Left ventricle myocardium superior (tissue), 1 donor: ENCODE measurements at regions not wholly inside any gene's neighbourhood (a gene's known extent, or its start where the extent isn't known, plus 50 kb on each side); places are given as distances from the start of the nearest gene placed in this dataset.
A peak's percentile ranks its signal among the peaks of the same experiment; 100 is the strongest.

Source experiments
- ATAC-seq: fragments of 200-7000 bp; cut with Tn5 transposase; one replicate; pipeline ENCODE4 v1.9.1; 2020; ENCODE audit warnings: mild to moderate bottlenecking, moderate library complexity
- DNase-seq: peaks from one replicate; pipeline ENCODE4 v3.0.0-alpha.2; 2020
- intact Hi-C: fragments of 100-400 bp; cut with micrococcal nuclease; formaldehyde crosslinking; loops from one replicate; pipeline ENCODE4 v1.11.0; 2022
- donor health status: DM: no; HTN: yes; CAD: no; lungs with severe emphysema.

GRCh38 chr1:239891621-239892358 lies 199.9 kb upstream of the FMN2 start:
- intact Hi-C loops, result loop anchor here (10.0 kb wide), 1 partner anchor 487 kb away; no protein-coding TSS in a partner anchor
- no peak for ATAC-seq
- no peak for DNase-seq

GRCh38 chr1:239892602-239893001 lies 199.1 kb upstream of the FMN2 start:
- intact Hi-C loops, result loop anchor here (10.0 kb wide), 1 partner anchor 488 kb away; no protein-coding TSS in a partner anchor

GRCh38 chr1:239893127-239893731 lies 198.5 kb upstream of the FMN2 start:
- DNase-seq (no peak), ATAC-seq (no peak)
- intact Hi-C loops, result loop anchor here (10.0 kb wide), 1 partner anchor 488 kb away; no protein-coding TSS in a partner anchor

More at GRCh38 chr1:239892602-239893001, 199.1 kb upstream of the FMN2 start:
- DNase-seq (no peak), ATAC-seq (no peak)

- intact Hi-C loops, result loop anchor here (10.0 kb wide), 1 partner anchor 492 kb away; no protein-coding TSS in a partner anchor
- DNase-seq (no peak), ATAC-seq (no peak)
Observed at GRCh38 chr1:239896569-239896968, 195.1 kb upstream of the FMN2 start.

GRCh38 chr1:239896980-239897379 lies 194.7 kb upstream of the FMN2 start:
- intact Hi-C loops, result loop anchor here (10.0 kb wide), 1 partner anchor 492 kb away; no protein-coding TSS in a partner anchor
- ATAC-seq (no peak), DNase-seq (no peak)

- DNase-seq, result no peak
- intact Hi-C loops, result loop anchor here (10.0 kb wide), 1 partner anchor 493 kb away; no protein-coding TSS in a partner anchor
- no peak for ATAC-seq
Observed at GRCh38 chr1:239897458-239897857, 194.2 kb upstream of the FMN2 start.

- ATAC-seq (peak; percentile 81), DNase-seq (peak; percentile 70)
- intact Hi-C loops, result loop anchor here (10.0 kb wide), 1 partner anchor 493 kb away; no protein-coding TSS in a partner anchor
Observed at GRCh38 chr1:239898062-239898730, 193.5 kb upstream of the FMN2 start.

- DNase-seq (no peak), ATAC-seq (no peak)
- intact Hi-C loops, result loop anchor here (10.0 kb wide), 1 partner anchor 495 kb away; no protein-coding TSS in a partner anchor
Observed at GRCh38 chr1:239899747-239900146, 191.9 kb upstream of the FMN2 start.

- intact Hi-C loops, result no loop called here
- ATAC-seq (no peak), DNase-seq (no peak)
Observed at GRCh38 chr1:239906394-239906793, 185.3 kb upstream of the FMN2 start.

GRCh38 chr1:239909898-239910297 lies 181.8 kb upstream of the FMN2 start:
- DNase-seq, result peak; percentile 41
- no peak for ATAC-seq
- intact Hi-C loops, result no loop called here

GRCh38 chr1:239912471-239912870 lies 179.2 kb upstream of the FMN2 start:
- intact Hi-C loops, result no loop called here
- no peak for DNase-seq
- ATAC-seq, result no peak

- DNase-seq (no peak), ATAC-seq (no peak)
- intact Hi-C loops, result no loop called here
Observed at GRCh38 chr1:239913141-239913585, 178.5 kb upstream of the FMN2 start.

GRCh38 chr1:239914751-239915231 lies 176.9 kb upstream of the FMN2 start:
- intact Hi-C loops, result no loop called here
- ATAC-seq, result no peak

GRCh38 chr1:239918634-239919033 lies 173.0 kb upstream of the FMN2 start:
- DNase-seq, result no peak
- intact Hi-C loops, result no loop called here
- ATAC-seq, result no peak

More at GRCh38 chr1:239914751-239915231, 176.9 kb upstream of the FMN2 start:
- no peak for DNase-seq

- DNase-seq, result no peak
- no peak for ATAC-seq
- intact Hi-C loops, result no loop called here
Observed at GRCh38 chr1:239920214-239920613, 171.5 kb upstream of the FMN2 start.

GRCh38 chr1:239922778-239923522 lies 168.7 kb upstream of the FMN2 start:
- intact Hi-C loops, result no loop called here
- DNase-seq, result no peak
- no peak for ATAC-seq

GRCh38 chr1:239924741-239925350 lies 166.8 kb upstream of the FMN2 start:
- ATAC-seq, result no peak
- no peak for DNase-seq
- intact Hi-C loops, result no loop called here

GRCh38 chr1:239926184-239926583 lies 165.5 kb upstream of the FMN2 start:
- DNase-seq, result no peak
- ATAC-seq, result no peak
- intact Hi-C loops, result no loop called here

GRCh38 chr1:239929317-239929716 lies 162.4 kb upstream of the FMN2 start:
- intact Hi-C loops, result no loop called here
- no peak for DNase-seq
- ATAC-seq, result no peak
